ENCODE measurements at regions not wholly inside any gene's neighbourhood (a gene's known extent, or its start where the extent isn't known, plus 50 kb on each side); places are given as distances from the start of the nearest gene placed in this dataset.

- Histone ChIP-seq H3K4me1 (peaks cover 6% of the 10 kb centered on the region), H3K27me3 (ENCODE audit: low read depth) (no peaks in the 10 kb centered on the region), H3K27ac (replicated peaks) (no peak overlapping the region), H3K4me3 (no peak overlapping the region), H3K36me3 (no peaks in the 10 kb centered on the region), H3K9me3 (replicated peaks) (no peaks in the 10 kb centered on the region)
- no peak for DNase-seq
- intact Hi-C loops (cut with micrococcal nuclease) = no loop called here
- no peak for TF ChIP-seq CTCF (IDR thresholded peaks at IDR 0.05; ENCODE audit: borderline replicate concordance)
Observed at GRCh38 chr2:186197955-186198354, 288.1 kb upstream of the ZC3H15 start.

GRCh38 chr2:186199029-186199428 is 287.0 kb upstream of the ZC3H15 start:
- intact Hi-C loops (cut with micrococcal nuclease) = no loop called here
- H3K4me3 ChIP-seq = no peak overlapping the region
- no peak for DNase-seq
- no peaks in the 10 kb centered on the region for H3K9me3 ChIP-seq (replicated peaks)
- no peaks in the 10 kb centered on the region for H3K36me3 ChIP-seq
- no peaks in the 10 kb centered on the region for H3K27me3 ChIP-seq (ENCODE audit: low read depth)
- no peak for TF ChIP-seq CTCF (IDR thresholded peaks at IDR 0.05; ENCODE audit: borderline replicate concordance)
- H3K27ac ChIP-seq (replicated peaks) = no peak overlapping the region
- H3K4me1 ChIP-seq = peaks cover 6% of the 10 kb centered on the region

- no peak for TF ChIP-seq CTCF (IDR thresholded peaks at IDR 0.05; ENCODE audit: borderline replicate concordance)
- no peaks in the 10 kb centered on the region for H3K4me1 ChIP-seq
- H3K9me3 ChIP-seq (replicated peaks) = no peaks in the 10 kb centered on the region
- H3K36me3 ChIP-seq = no peaks in the 10 kb centered on the region
- H3K4me3 ChIP-seq = no peak overlapping the region
- H3K27me3 ChIP-seq (ENCODE audit: low read depth) = no peaks in the 10 kb centered on the region
- intact Hi-C loops (cut with micrococcal nuclease) = no loop called here
- no peak overlapping the region for H3K27ac ChIP-seq (replicated peaks)
- no peak for DNase-seq
Observed at GRCh38 chr2:186201371-186201770, 284.7 kb upstream of the ZC3H15 start.

GRCh38 chr2:186205254-186205911 is 280.7 kb upstream of the ZC3H15 start:
- DNase-seq = no peak
- no peaks in the 10 kb centered on the region for H3K4me1 ChIP-seq
- H3K36me3 ChIP-seq = no peaks in the 10 kb centered on the region
- no peaks in the 10 kb centered on the region for H3K27me3 ChIP-seq (ENCODE audit: low read depth)
- intact Hi-C loops (cut with micrococcal nuclease) = no loop called here
- no peak overlapping the region for H3K4me3 ChIP-seq
- no peak for TF ChIP-seq CTCF (IDR thresholded peaks at IDR 0.05; ENCODE audit: borderline replicate concordance)
- no peaks in the 10 kb centered on the region for H3K9me3 ChIP-seq (replicated peaks)
- H3K27ac ChIP-seq (replicated peaks) = no peak overlapping the region

GRCh38 chr2:186209532-186209931 is 276.5 kb upstream of the ZC3H15 start:
- no peaks in the 10 kb centered on the region for H3K9me3 ChIP-seq (replicated peaks)
- no peaks in the 10 kb centered on the region for H3K27me3 ChIP-seq (ENCODE audit: low read depth)
- no peaks in the 10 kb centered on the region for H3K36me3 ChIP-seq
- no peaks in the 10 kb centered on the region for H3K4me1 ChIP-seq
- no peak for TF ChIP-seq CTCF (IDR thresholded peaks at IDR 0.05; ENCODE audit: borderline replicate concordance)
- intact Hi-C loops (cut with micrococcal nuclease) = no loop called here
- no peak for DNase-seq
- no peak overlapping the region for H3K27ac ChIP-seq (replicated peaks)
- no peak overlapping the region for H3K4me3 ChIP-seq
